ENCODE measurements at regions not wholly inside any gene's neighbourhood (a gene's known extent, or its start where the extent isn't known, plus 50 kb on each side); places are given as distances from the start of the nearest gene placed in this dataset.

GRCh38 chr4:159652871-159653270 is 550.0 kb downstream of the RAPGEF2 start:
- DNase-seq = no peak
- WGBS (ENCODE audit: insufficient coverage) = 50% methylated on average over 1 of the region's 1 CpG
- Histone ChIP-seq H3K4me1 (ENCODE audit: control extremely low read depth in 1 of 4, control insufficient read depth in 4 of 4, insufficient read depth in 4 of 4, low read length in 3 of 4) (no peaks in the 10 kb centered on the region), H3K36me3 (ENCODE audit: control insufficient read depth in 4 of 4, insufficient read depth in 4 of 4, low read length in 3 of 4) (no peaks in the 10 kb centered on the region), H3K9me3 (ENCODE audit: control extremely low read depth in 1 of 5, control insufficient read depth in 4 of 5, insufficient read depth in 2 of 5, low read depth in 1 of 5, low read length in 4 of 5) (no peaks in the 10 kb centered on the region), H3K27me3 (replicated peaks in 2 of 5; ENCODE audit: control insufficient read depth in 4 of 5, insufficient read depth in 5 of 5, low read length in 4 of 5) (no peaks in the 10 kb centered on the region), H3K4me3 (ENCODE audit: control insufficient read depth in 1 of 7, extremely low read depth in 1 of 7, insufficient read depth in 4 of 7, low read depth in 2 of 7, low read length in 6 of 7) (no peak overlapping the region), H3K27ac (ENCODE audit: insufficient read depth in 1 of 2, low read depth in 1 of 2, low read length in 2 of 2, poor library complexity in 1 of 2, severe bottlenecking in 2 of 2) (no peak overlapping the region)
- CTCF ChIA-PET = no interaction called here
- POLR2A ChIA-PET = no interaction called here

- no peaks in the 10 kb centered on the region for H3K36me3 ChIP-seq (ENCODE audit: control insufficient read depth in 4 of 4, insufficient read depth in 4 of 4, low read length in 3 of 4)
- H3K27ac ChIP-seq (ENCODE audit: insufficient read depth in 1 of 2, low read depth in 1 of 2, low read length in 2 of 2, poor library complexity in 1 of 2, severe bottlenecking in 2 of 2) = no peak overlapping the region
- no peaks in the 10 kb centered on the region for H3K27me3 ChIP-seq (replicated peaks in 2 of 5; ENCODE audit: control insufficient read depth in 4 of 5, insufficient read depth in 5 of 5, low read length in 4 of 5)
- ChIA-PET POLR2A (no interaction called here), CTCF (no interaction called here)
- no peak for DNase-seq
- 100% methylated on average over 1 of the region's 1 CpG for WGBS (ENCODE audit: insufficient coverage)
- no peaks in the 10 kb centered on the region for H3K9me3 ChIP-seq (ENCODE audit: control extremely low read depth in 1 of 5, control insufficient read depth in 4 of 5, insufficient read depth in 2 of 5, low read depth in 1 of 5, low read length in 4 of 5)
- no peak overlapping the region for H3K4me3 ChIP-seq (ENCODE audit: control insufficient read depth in 1 of 7, extremely low read depth in 1 of 7, insufficient read depth in 4 of 7, low read depth in 2 of 7, low read length in 6 of 7)
- H3K4me1 ChIP-seq (ENCODE audit: control extremely low read depth in 1 of 4, control insufficient read depth in 4 of 4, insufficient read depth in 4 of 4, low read length in 3 of 4) = no peaks in the 10 kb centered on the region
Observed at GRCh38 chr4:159655547-159655946, 552.7 kb downstream of the RAPGEF2 start.

- no peak for DNase-seq
- Histone ChIP-seq H3K4me3 (ENCODE audit: control insufficient read depth in 1 of 7, extremely low read depth in 1 of 7, insufficient read depth in 4 of 7, low read depth in 2 of 7, low read length in 6 of 7) (no peak overlapping the region), H3K27me3 (replicated peaks in 2 of 5; ENCODE audit: control insufficient read depth in 4 of 5, insufficient read depth in 5 of 5, low read length in 4 of 5) (no peaks in the 10 kb centered on the region), H3K4me1 (ENCODE audit: control extremely low read depth in 1 of 4, control insufficient read depth in 4 of 4, insufficient read depth in 4 of 4, low read length in 3 of 4) (no peaks in the 10 kb centered on the region), H3K27ac (ENCODE audit: insufficient read depth in 1 of 2, low read depth in 1 of 2, low read length in 2 of 2, poor library complexity in 1 of 2, severe bottlenecking in 2 of 2) (no peak overlapping the region), H3K9me3 (ENCODE audit: control extremely low read depth in 1 of 5, control insufficient read depth in 4 of 5, insufficient read depth in 2 of 5, low read depth in 1 of 5, low read length in 4 of 5) (no peaks in the 10 kb centered on the region), H3K36me3 (ENCODE audit: control insufficient read depth in 4 of 4, insufficient read depth in 4 of 4, low read length in 3 of 4) (no peaks in the 10 kb centered on the region)
- whole genome bisulfite sequencing (ENCODE audit: insufficient coverage) = 91% methylated on average over 3 of the region's 4 CpGs
- ChIA-PET POLR2A (no interaction called here), CTCF (no interaction called here)
Observed at GRCh38 chr4:159669094-159669493, 566.2 kb downstream of the RAPGEF2 start.

- POLR2A ChIA-PET = no interaction called here
- H3K36me3 ChIP-seq (ENCODE audit: control insufficient read depth in 4 of 4, insufficient read depth in 4 of 4, low read length in 3 of 4) = no peaks in the 10 kb centered on the region
- no peaks in the 10 kb centered on the region for H3K9me3 ChIP-seq (ENCODE audit: control extremely low read depth in 1 of 5, control insufficient read depth in 4 of 5, insufficient read depth in 2 of 5, low read depth in 1 of 5, low read length in 4 of 5)
- no peaks in the 10 kb centered on the region for H3K4me1 ChIP-seq (ENCODE audit: control extremely low read depth in 1 of 4, control insufficient read depth in 4 of 4, insufficient read depth in 4 of 4, low read length in 3 of 4)
- 88% methylated on average over 1 of the region's 2 CpGs for WGBS (ENCODE audit: insufficient coverage)
- no peaks in the 10 kb centered on the region for H3K27me3 ChIP-seq (replicated peaks in 2 of 5; ENCODE audit: control insufficient read depth in 4 of 5, insufficient read depth in 5 of 5, low read length in 4 of 5)
- no peak overlapping the region for H3K4me3 ChIP-seq (ENCODE audit: control insufficient read depth in 1 of 7, extremely low read depth in 1 of 7, insufficient read depth in 4 of 7, low read depth in 2 of 7, low read length in 6 of 7)
- DNase-seq = no peak
- CTCF ChIA-PET = no interaction called here
- no peak overlapping the region for H3K27ac ChIP-seq (ENCODE audit: insufficient read depth in 1 of 2, low read depth in 1 of 2, low read length in 2 of 2, poor library complexity in 1 of 2, severe bottlenecking in 2 of 2)
Observed at GRCh38 chr4:159673221-159673620, 570.3 kb downstream of the RAPGEF2 start.

- H3K4me1 ChIP-seq (ENCODE audit: control extremely low read depth in 1 of 4, control insufficient read depth in 4 of 4, insufficient read depth in 4 of 4, low read length in 3 of 4) = no peaks in the 10 kb centered on the region
- no peaks in the 10 kb centered on the region for H3K27me3 ChIP-seq (replicated peaks in 2 of 5; ENCODE audit: control insufficient read depth in 4 of 5, insufficient read depth in 5 of 5, low read length in 4 of 5)
- no peak for DNase-seq
- H3K36me3 ChIP-seq (ENCODE audit: control insufficient read depth in 4 of 4, insufficient read depth in 4 of 4, low read length in 3 of 4) = no peaks in the 10 kb centered on the region
- ChIA-PET POLR2A (no interaction called here), CTCF (no interaction called here)
- H3K27ac ChIP-seq (ENCODE audit: insufficient read depth in 1 of 2, low read depth in 1 of 2, low read length in 2 of 2, poor library complexity in 1 of 2, severe bottlenecking in 2 of 2) = no peak overlapping the region
- H3K9me3 ChIP-seq (ENCODE audit: control extremely low read depth in 1 of 5, control insufficient read depth in 4 of 5, insufficient read depth in 2 of 5, low read depth in 1 of 5, low read length in 4 of 5) = no peaks in the 10 kb centered on the region
- H3K4me3 ChIP-seq (ENCODE audit: control insufficient read depth in 1 of 7, extremely low read depth in 1 of 7, insufficient read depth in 4 of 7, low read depth in 2 of 7, low read length in 6 of 7) = no peak overlapping the region
- 96% methylated on average over 6 of the region's 8 CpGs for WGBS (ENCODE audit: insufficient coverage)
Observed at GRCh38 chr4:159674241-159674640, 571.4 kb downstream of the RAPGEF2 start.

GRCh38 chr4:159677521-159677920 is 574.6 kb downstream of the RAPGEF2 start:
- H3K36me3 ChIP-seq (ENCODE audit: control insufficient read depth in 4 of 4, insufficient read depth in 4 of 4, low read length in 3 of 4) = no peaks in the 10 kb centered on the region
- no peak overlapping the region for H3K27ac ChIP-seq (ENCODE audit: insufficient read depth in 1 of 2, low read depth in 1 of 2, low read length in 2 of 2, poor library complexity in 1 of 2, severe bottlenecking in 2 of 2)
- no peaks in the 10 kb centered on the region for H3K27me3 ChIP-seq (replicated peaks in 2 of 5; ENCODE audit: control insufficient read depth in 4 of 5, insufficient read depth in 5 of 5, low read length in 4 of 5)
- WGBS (ENCODE audit: insufficient coverage) = no CpG with 5 or more reads among the region's 1 CpG
- ChIA-PET POLR2A (no interaction called here), CTCF (no interaction called here)
- no peaks in the 10 kb centered on the region for H3K9me3 ChIP-seq (ENCODE audit: control extremely low read depth in 1 of 5, control insufficient read depth in 4 of 5, insufficient read depth in 2 of 5, low read depth in 1 of 5, low read length in 4 of 5)
- H3K4me1 ChIP-seq (ENCODE audit: control extremely low read depth in 1 of 4, control insufficient read depth in 4 of 4, insufficient read depth in 4 of 4, low read length in 3 of 4) = no peaks in the 10 kb centered on the region
- no peak overlapping the region for H3K4me3 ChIP-seq (ENCODE audit: control insufficient read depth in 1 of 7, extremely low read depth in 1 of 7, insufficient read depth in 4 of 7, low read depth in 2 of 7, low read length in 6 of 7)
- no peak for DNase-seq

- no peaks in the 10 kb centered on the region for H3K27me3 ChIP-seq (replicated peaks in 2 of 5; ENCODE audit: control insufficient read depth in 4 of 5, insufficient read depth in 5 of 5, low read length in 4 of 5)
- no peaks in the 10 kb centered on the region for H3K36me3 ChIP-seq (ENCODE audit: control insufficient read depth in 4 of 4, insufficient read depth in 4 of 4, low read length in 3 of 4)
- H3K27ac ChIP-seq (ENCODE audit: insufficient read depth in 1 of 2, low read depth in 1 of 2, low read length in 2 of 2, poor library complexity in 1 of 2, severe bottlenecking in 2 of 2) = no peak overlapping the region
- CTCF ChIA-PET = no interaction called here
- DNase-seq = no peak
- no peaks in the 10 kb centered on the region for H3K9me3 ChIP-seq (ENCODE audit: control extremely low read depth in 1 of 5, control insufficient read depth in 4 of 5, insufficient read depth in 2 of 5, low read depth in 1 of 5, low read length in 4 of 5)
- H3K4me1 ChIP-seq (ENCODE audit: control extremely low read depth in 1 of 4, control insufficient read depth in 4 of 4, insufficient read depth in 4 of 4, low read length in 3 of 4) = peaks cover 0 to 2% (median 0%) of the 10 kb centered on the region in 4 experiments
- no CpG with 5 or more reads among the region's 4 CpGs for WGBS (ENCODE audit: insufficient coverage)
- POLR2A ChIA-PET = no interaction called here
- no peak overlapping the region for H3K4me3 ChIP-seq (ENCODE audit: control insufficient read depth in 1 of 7, extremely low read depth in 1 of 7, insufficient read depth in 4 of 7, low read depth in 2 of 7, low read length in 6 of 7)
Observed at GRCh38 chr4:159682996-159683395, 580.1 kb downstream of the RAPGEF2 start.

- Histone ChIP-seq H3K36me3 (ENCODE audit: control insufficient read depth in 4 of 4, insufficient read depth in 4 of 4, low read length in 3 of 4) (no peaks in the 10 kb centered on the region), H3K27ac (ENCODE audit: insufficient read depth in 1 of 2, low read depth in 1 of 2, low read length in 2 of 2, poor library complexity in 1 of 2, severe bottlenecking in 2 of 2) (no peak overlapping the region), H3K27me3 (replicated peaks in 2 of 5; ENCODE audit: control insufficient read depth in 4 of 5, insufficient read depth in 5 of 5, low read length in 4 of 5) (no peaks in the 10 kb centered on the region), H3K4me3 (ENCODE audit: control insufficient read depth in 1 of 7, extremely low read depth in 1 of 7, insufficient read depth in 4 of 7, low read depth in 2 of 7, low read length in 6 of 7) (no peak overlapping the region), H3K9me3 (ENCODE audit: control extremely low read depth in 1 of 5, control insufficient read depth in 4 of 5, insufficient read depth in 2 of 5, low read depth in 1 of 5, low read length in 4 of 5) (no peaks in the 10 kb centered on the region), H3K4me1 (ENCODE audit: control extremely low read depth in 1 of 4, control insufficient read depth in 4 of 4, insufficient read depth in 4 of 4, low read length in 3 of 4) (peaks cover 0 to 2% (median 0%) of the 10 kb centered on the region in 4 experiments)
- no peak for DNase-seq
- WGBS (ENCODE audit: insufficient coverage) = no CpG with 5 or more reads among the region's 1 CpG
- ChIA-PET POLR2A (no interaction called here), CTCF (no interaction called here)
Observed at GRCh38 chr4:159684061-159684460, 581.2 kb downstream of the RAPGEF2 start.
